ENCODE measurements at regions not wholly inside any gene's neighbourhood (a gene's known extent, or its start where the extent isn't known, plus 50 kb on each side); places are given as distances from the start of the nearest gene placed in this dataset.

DNA sequence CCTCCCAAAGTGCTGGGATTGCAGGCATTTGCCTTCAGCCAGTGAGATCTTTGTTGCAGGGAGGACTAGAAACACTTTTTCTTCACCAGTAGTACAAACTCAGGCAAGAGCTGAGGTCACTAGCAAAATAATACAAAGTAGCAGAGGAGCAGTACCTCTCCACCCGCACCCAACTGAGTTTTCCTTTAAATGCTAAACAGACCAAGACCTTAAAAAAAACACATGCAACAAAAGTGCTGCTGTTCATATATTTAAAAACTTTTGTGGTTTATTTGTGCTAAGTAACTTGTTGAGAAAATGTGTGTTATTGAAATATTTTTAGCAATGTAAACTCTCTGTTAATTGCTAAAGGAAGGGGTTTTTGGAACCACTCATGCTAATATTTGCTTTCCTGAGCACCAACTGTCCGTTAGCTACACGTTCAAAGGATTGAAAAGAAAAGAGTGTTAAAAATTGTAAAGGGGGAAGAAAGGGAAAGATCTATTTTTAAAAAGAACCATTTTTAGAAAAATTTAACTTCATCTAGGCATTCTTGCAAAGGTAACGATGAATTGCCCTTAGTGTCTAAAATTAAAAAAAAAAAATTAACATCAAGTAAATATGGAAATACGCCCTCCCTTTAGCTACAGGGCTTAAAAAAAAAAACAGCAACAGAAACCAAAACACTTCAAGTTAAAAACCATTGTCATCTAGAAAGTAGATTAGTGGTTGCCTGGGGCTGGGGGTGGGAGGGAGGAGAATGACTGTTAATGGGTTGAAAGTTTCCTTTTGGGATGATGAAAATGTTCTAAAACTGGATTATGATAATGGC is 114.0 kb upstream of the KRAS start (continued):
- TF ChIP-seq, protein P1, sequence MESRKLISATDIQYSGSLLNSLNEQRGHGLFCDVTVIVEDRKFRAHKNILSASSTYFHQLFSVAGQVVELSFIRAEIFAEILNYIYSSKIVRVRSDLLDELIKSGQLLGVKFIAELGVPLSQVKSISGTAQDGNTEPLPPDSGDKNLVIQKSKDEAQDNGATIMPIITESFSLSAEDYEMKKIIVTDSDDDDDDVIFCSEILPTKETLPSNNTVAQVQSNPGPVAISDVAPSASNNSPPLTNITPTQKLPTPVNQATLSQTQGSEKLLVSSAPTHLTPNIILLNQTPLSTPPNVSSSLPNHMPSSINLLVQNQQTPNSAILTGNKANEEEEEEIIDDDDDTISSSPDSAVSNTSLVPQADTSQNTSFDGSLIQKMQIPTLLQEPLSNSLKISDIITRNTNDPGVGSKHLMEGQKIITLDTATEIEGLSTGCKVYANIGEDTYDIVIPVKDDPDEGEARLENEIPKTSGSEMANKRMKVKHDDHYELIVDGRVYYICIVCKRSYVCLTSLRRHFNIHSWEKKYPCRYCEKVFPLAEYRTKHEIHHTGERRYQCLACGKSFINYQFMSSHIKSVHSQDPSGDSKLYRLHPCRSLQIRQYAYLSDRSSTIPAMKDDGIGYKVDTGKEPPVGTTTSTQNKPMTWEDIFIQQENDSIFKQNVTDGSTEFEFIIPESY (IDR thresholded peaks at IDR 0.05), result no peak
- TF ChIP-seq, protein P2, sequence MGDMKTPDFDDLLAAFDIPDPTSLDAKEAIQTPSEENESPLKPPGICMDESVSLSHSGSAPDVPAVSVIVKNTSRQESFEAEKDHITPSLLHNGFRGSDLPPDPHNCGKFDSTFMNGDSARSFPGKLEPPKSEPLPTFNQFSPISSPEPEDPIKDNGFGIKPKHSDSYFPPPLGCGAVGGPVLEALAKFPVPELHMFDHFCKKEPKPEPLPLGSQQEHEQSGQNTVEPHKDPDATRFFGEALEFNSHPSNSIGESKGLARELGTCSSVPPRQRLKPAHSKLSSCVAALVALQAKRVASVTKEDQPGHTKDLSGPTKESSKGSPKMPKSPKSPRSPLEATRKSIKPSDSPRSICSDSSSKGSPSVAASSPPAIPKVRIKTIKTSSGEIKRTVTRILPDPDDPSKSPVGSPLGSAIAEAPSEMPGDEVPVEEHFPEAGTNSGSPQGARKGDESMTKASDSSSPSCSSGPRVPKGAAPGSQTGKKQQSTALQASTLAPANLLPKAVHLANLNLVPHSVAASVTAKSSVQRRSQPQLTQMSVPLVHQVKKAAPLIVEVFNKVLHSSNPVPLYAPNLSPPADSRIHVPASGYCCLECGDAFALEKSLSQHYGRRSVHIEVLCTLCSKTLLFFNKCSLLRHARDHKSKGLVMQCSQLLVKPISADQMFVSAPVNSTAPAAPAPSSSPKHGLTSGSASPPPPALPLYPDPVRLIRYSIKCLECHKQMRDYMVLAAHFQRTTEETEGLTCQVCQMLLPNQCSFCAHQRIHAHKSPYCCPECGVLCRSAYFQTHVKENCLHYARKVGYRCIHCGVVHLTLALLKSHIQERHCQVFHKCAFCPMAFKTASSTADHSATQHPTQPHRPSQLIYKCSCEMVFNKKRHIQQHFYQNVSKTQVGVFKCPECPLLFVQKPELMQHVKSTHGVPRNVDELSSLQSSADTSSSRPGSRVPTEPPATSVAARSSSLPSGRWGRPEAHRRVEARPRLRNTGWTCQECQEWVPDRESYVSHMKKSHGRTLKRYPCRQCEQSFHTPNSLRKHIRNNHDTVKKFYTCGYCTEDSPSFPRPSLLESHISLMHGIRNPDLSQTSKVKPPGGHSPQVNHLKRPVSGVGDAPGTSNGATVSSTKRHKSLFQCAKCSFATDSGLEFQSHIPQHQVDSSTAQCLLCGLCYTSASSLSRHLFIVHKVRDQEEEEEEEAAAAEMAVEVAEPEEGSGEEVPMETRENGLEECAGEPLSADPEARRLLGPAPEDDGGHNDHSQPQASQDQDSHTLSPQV (IDR thresholded peaks at IDR 0.05), result no peak
- TF ChIP-seq, protein P3, sequence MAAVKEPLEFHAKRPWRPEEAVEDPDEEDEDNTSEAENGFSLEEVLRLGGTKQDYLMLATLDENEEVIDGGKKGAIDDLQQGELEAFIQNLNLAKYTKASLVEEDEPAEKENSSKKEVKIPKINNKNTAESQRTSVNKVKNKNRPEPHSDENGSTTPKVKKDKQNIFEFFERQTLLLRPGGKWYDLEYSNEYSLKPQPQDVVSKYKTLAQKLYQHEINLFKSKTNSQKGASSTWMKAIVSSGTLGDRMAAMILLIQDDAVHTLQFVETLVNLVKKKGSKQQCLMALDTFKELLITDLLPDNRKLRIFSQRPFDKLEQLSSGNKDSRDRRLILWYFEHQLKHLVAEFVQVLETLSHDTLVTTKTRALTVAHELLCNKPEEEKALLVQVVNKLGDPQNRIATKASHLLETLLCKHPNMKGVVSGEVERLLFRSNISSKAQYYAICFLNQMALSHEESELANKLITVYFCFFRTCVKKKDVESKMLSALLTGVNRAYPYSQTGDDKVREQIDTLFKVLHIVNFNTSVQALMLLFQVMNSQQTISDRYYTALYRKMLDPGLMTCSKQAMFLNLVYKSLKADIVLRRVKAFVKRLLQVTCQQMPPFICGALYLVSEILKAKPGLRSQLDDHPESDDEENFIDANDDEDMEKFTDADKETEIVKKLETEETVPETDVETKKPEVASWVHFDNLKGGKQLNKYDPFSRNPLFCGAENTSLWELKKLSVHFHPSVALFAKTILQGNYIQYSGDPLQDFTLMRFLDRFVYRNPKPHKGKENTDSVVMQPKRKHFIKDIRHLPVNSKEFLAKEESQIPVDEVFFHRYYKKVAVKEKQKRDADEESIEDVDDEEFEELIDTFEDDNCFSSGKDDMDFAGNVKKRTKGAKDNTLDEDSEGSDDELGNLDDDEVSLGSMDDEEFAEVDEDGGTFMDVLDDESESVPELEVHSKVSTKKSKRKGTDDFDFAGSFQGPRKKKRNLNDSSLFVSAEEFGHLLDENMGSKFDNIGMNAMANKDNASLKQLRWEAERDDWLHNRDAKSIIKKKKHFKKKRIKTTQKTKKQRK (IDR thresholded peaks at IDR 0.05; ENCODE audit: low read depth, low read length), result no peak
- no peak for TF ChIP-seq YY1 (IDR thresholded peaks at IDR 0.05; ENCODE audit: low read depth, low read length)
- no peak for TF ChIP-seq CHD1 (IDR thresholded peaks at IDR 0.05; ENCODE audit: low read depth, low read length)
- no peak for TF ChIP-seq ZNF24 (IDR thresholded peaks at IDR 0.05)
- peak; percentile 63; the same call in 1 of the 2 replicates for TF ChIP-seq BCL11A (IDR thresholded peaks at IDR 0.05; ENCODE audit: low read depth, low read length)
- 0 out of 2 replicates have a peak, but pooled peaks have one; percentile 21 for TF ChIP-seq MYB (IDR thresholded peaks at IDR 0.05; ENCODE audit: borderline replicate concordance, low read depth, low read length)
- TF ChIP-seq TARDBP (IDR thresholded peaks at IDR 0.05; ENCODE audit: borderline replicate concordance), result no peak
- TF ChIP-seq, protein P4, sequence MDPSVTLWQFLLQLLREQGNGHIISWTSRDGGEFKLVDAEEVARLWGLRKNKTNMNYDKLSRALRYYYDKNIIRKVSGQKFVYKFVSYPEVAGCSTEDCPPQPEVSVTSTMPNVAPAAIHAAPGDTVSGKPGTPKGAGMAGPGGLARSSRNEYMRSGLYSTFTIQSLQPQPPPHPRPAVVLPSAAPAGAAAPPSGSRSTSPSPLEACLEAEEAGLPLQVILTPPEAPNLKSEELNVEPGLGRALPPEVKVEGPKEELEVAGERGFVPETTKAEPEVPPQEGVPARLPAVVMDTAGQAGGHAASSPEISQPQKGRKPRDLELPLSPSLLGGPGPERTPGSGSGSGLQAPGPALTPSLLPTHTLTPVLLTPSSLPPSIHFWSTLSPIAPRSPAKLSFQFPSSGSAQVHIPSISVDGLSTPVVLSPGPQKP (IDR thresholded peaks at IDR 0.05; ENCODE audit: low read depth, low read length), result no peak
- TF ChIP-seq, protein P5, sequence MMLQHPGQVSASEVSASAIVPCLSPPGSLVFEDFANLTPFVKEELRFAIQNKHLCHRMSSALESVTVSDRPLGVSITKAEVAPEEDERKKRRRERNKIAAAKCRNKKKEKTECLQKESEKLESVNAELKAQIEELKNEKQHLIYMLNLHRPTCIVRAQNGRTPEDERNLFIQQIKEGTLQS (IDR thresholded peaks at IDR 0.05; ENCODE audit: borderline replicate concordance, extremely low read depth, low read depth, low read length), result no peak
- TF ChIP-seq, protein P6, sequence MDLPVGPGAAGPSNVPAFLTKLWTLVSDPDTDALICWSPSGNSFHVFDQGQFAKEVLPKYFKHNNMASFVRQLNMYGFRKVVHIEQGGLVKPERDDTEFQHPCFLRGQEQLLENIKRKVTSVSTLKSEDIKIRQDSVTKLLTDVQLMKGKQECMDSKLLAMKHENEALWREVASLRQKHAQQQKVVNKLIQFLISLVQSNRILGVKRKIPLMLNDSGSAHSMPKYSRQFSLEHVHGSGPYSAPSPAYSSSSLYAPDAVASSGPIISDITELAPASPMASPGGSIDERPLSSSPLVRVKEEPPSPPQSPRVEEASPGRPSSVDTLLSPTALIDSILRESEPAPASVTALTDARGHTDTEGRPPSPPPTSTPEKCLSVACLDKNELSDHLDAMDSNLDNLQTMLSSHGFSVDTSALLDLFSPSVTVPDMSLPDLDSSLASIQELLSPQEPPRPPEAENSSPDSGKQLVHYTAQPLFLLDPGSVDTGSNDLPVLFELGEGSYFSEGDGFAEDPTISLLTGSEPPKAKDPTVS (IDR thresholded peaks at IDR 0.05; ENCODE audit: low read depth, low read length), result no peak
- TF ChIP-seq ESRRA (IDR thresholded peaks at IDR 0.05; ENCODE audit: low read length), result no peak
- 0 out of 2 replicates have a peak, but pooled peaks have one; percentile 16 for TF ChIP-seq RAD51 (IDR thresholded peaks at IDR 0.05)
